ENCODE measurements at regions not wholly inside any gene's neighbourhood (a gene's known extent, or its start where the extent isn't known, plus 50 kb on each side); places are given as distances from the start of the nearest gene placed in this dataset.

GRCh38 chr18:29328932-29329331, 1152.0 kb upstream of the CDH2 start:
- no peaks in the 10 kb centered on the region for H3K27me3 ChIP-seq (ENCODE audit: insufficient read depth, low read length)
- no peak overlapping the region for H3K4me3 ChIP-seq (ENCODE audit: low read length)
- no peaks in the 10 kb centered on the region for H3K4me1 ChIP-seq (ENCODE audit: insufficient read depth, low read length)
- peaks cover 36% of the 10 kb centered on the region for H3K9me3 ChIP-seq (ENCODE audit: low read depth, low read length)

GRCh38 chr18:29326214-29326613, 1149.3 kb upstream of the CDH2 start:
- no peak overlapping the region for H3K4me3 ChIP-seq (ENCODE audit: low read length)
- no peaks in the 10 kb centered on the region for H3K27me3 ChIP-seq (ENCODE audit: insufficient read depth, low read length)
- no peaks in the 10 kb centered on the region for H3K4me1 ChIP-seq (ENCODE audit: insufficient read depth, low read length)
- H3K9me3 ChIP-seq (ENCODE audit: low read depth, low read length) = peaks cover 23% of the 10 kb centered on the region

- Histone ChIP-seq H3K27me3 (ENCODE audit: insufficient read depth, low read length) (no peaks in the 10 kb centered on the region), H3K4me1 (ENCODE audit: insufficient read depth, low read length) (no peaks in the 10 kb centered on the region), H3K4me3 (ENCODE audit: low read length) (no peak overlapping the region)
Measured at GRCh38 chr18:29321561-29321960, 1144.6 kb upstream of the CDH2 start.

GRCh38 chr18:29313312-29313711, 1136.4 kb upstream of the CDH2 start:
- no peaks in the 10 kb centered on the region for H3K4me1 ChIP-seq (ENCODE audit: insufficient read depth, low read length)
- H3K27me3 ChIP-seq (ENCODE audit: insufficient read depth, low read length) = no peaks in the 10 kb centered on the region
- H3K9me3 ChIP-seq (ENCODE audit: low read depth, low read length) = peaks cover 6% of the 10 kb centered on the region
- no peak overlapping the region for H3K4me3 ChIP-seq (ENCODE audit: low read length)

More at GRCh38 chr18:29321561-29321960, 1144.6 kb upstream of the CDH2 start:
- no peaks in the 10 kb centered on the region for H3K9me3 ChIP-seq (ENCODE audit: low read depth, low read length)

GRCh38 chr18:29311580-29311979, 1134.7 kb upstream of the CDH2 start:
- H3K4me3 ChIP-seq (ENCODE audit: low read length) = no peak overlapping the region
- H3K27me3 ChIP-seq (ENCODE audit: insufficient read depth, low read length) = no peaks in the 10 kb centered on the region
- no peaks in the 10 kb centered on the region for H3K4me1 ChIP-seq (ENCODE audit: insufficient read depth, low read length)
- peaks cover 6% of the 10 kb centered on the region for H3K9me3 ChIP-seq (ENCODE audit: low read depth, low read length)

- no peaks in the 10 kb centered on the region for H3K4me1 ChIP-seq (ENCODE audit: insufficient read depth, low read length)
- no peaks in the 10 kb centered on the region for H3K27me3 ChIP-seq (ENCODE audit: insufficient read depth, low read length)
- H3K4me3 ChIP-seq (ENCODE audit: low read length) = no peak overlapping the region
- H3K9me3 ChIP-seq (ENCODE audit: low read depth, low read length) = no peaks in the 10 kb centered on the region
Measured at GRCh38 chr18:29309366-29309765, 1132.4 kb upstream of the CDH2 start.

GRCh38 chr18:29307982-29308381, 1131.1 kb upstream of the CDH2 start:
- Histone ChIP-seq H3K27me3 (ENCODE audit: insufficient read depth, low read length) (no peaks in the 10 kb centered on the region), H3K9me3 (ENCODE audit: low read depth, low read length) (no peaks in the 10 kb centered on the region), H3K4me1 (ENCODE audit: insufficient read depth, low read length) (no peaks in the 10 kb centered on the region), H3K4me3 (ENCODE audit: low read length) (no peak overlapping the region)

GRCh38 chr18:29307231-29307630, 1130.3 kb upstream of the CDH2 start:
- Histone ChIP-seq H3K4me3 (ENCODE audit: low read length) (no peak overlapping the region), H3K27me3 (ENCODE audit: insufficient read depth, low read length) (no peaks in the 10 kb centered on the region), H3K4me1 (ENCODE audit: insufficient read depth, low read length) (no peaks in the 10 kb centered on the region), H3K9me3 (ENCODE audit: low read depth, low read length) (no peaks in the 10 kb centered on the region)

- H3K9me3 ChIP-seq (ENCODE audit: low read depth, low read length) = no peaks in the 10 kb centered on the region
- H3K4me1 ChIP-seq (ENCODE audit: insufficient read depth, low read length) = no peaks in the 10 kb centered on the region
- H3K4me3 ChIP-seq (ENCODE audit: low read length) = no peak overlapping the region
- H3K27me3 ChIP-seq (ENCODE audit: insufficient read depth, low read length) = no peaks in the 10 kb centered on the region
Measured at GRCh38 chr18:29305516-29305915, 1128.6 kb upstream of the CDH2 start.

GRCh38 chr18:29301048-29301447, 1124.1 kb upstream of the CDH2 start:
- no peaks in the 10 kb centered on the region for H3K27me3 ChIP-seq (ENCODE audit: insufficient read depth, low read length)
- no peaks in the 10 kb centered on the region for H3K9me3 ChIP-seq (ENCODE audit: low read depth, low read length)
- no peaks in the 10 kb centered on the region for H3K4me1 ChIP-seq (ENCODE audit: insufficient read depth, low read length)
- H3K4me3 ChIP-seq (ENCODE audit: low read length) = no peak overlapping the region

- Histone ChIP-seq H3K4me1 (ENCODE audit: insufficient read depth, low read length) (no peaks in the 10 kb centered on the region), H3K27me3 (ENCODE audit: insufficient read depth, low read length) (no peaks in the 10 kb centered on the region), H3K4me3 (ENCODE audit: low read length) (no peak overlapping the region), H3K9me3 (ENCODE audit: low read depth, low read length) (no peaks in the 10 kb centered on the region)
Measured at GRCh38 chr18:29285471-29285870, 1108.5 kb upstream of the CDH2 start.

GRCh38 chr18:29271501-29271900, 1094.6 kb upstream of the CDH2 start:
- Histone ChIP-seq H3K4me1 (ENCODE audit: insufficient read depth, low read length) (no peaks in the 10 kb centered on the region), H3K9me3 (ENCODE audit: low read depth, low read length) (no peaks in the 10 kb centered on the region), H3K27me3 (ENCODE audit: insufficient read depth, low read length) (no peaks in the 10 kb centered on the region), H3K4me3 (ENCODE audit: low read length) (no peak overlapping the region)

- H3K4me3 ChIP-seq (ENCODE audit: low read length) = no peak overlapping the region
- no peaks in the 10 kb centered on the region for H3K27me3 ChIP-seq (ENCODE audit: insufficient read depth, low read length)
- H3K4me1 ChIP-seq (ENCODE audit: insufficient read depth, low read length) = no peaks in the 10 kb centered on the region
- no peaks in the 10 kb centered on the region for H3K9me3 ChIP-seq (ENCODE audit: low read depth, low read length)
Measured at GRCh38 chr18:29259838-29260237, 1082.9 kb upstream of the CDH2 start.

- Histone ChIP-seq H3K4me3 (ENCODE audit: low read length) (no peak overlapping the region), H3K9me3 (ENCODE audit: low read depth, low read length) (no peaks in the 10 kb centered on the region), H3K27me3 (ENCODE audit: insufficient read depth, low read length) (no peaks in the 10 kb centered on the region), H3K4me1 (ENCODE audit: insufficient read depth, low read length) (no peaks in the 10 kb centered on the region)
Measured at GRCh38 chr18:29254123-29254522, 1077.2 kb upstream of the CDH2 start.

GRCh38 chr18:29251681-29252080, 1074.8 kb upstream of the CDH2 start:
- H3K4me1 ChIP-seq (ENCODE audit: insufficient read depth, low read length) = no peaks in the 10 kb centered on the region
- no peaks in the 10 kb centered on the region for H3K9me3 ChIP-seq (ENCODE audit: low read depth, low read length)
- no peak overlapping the region for H3K4me3 ChIP-seq (ENCODE audit: low read length)
- no peaks in the 10 kb centered on the region for H3K27me3 ChIP-seq (ENCODE audit: insufficient read depth, low read length)

GRCh38 chr18:29250843-29251242, 1073.9 kb upstream of the CDH2 start:
- no peak overlapping the region for H3K4me3 ChIP-seq (ENCODE audit: low read length)
- H3K27me3 ChIP-seq (ENCODE audit: insufficient read depth, low read length) = no peaks in the 10 kb centered on the region
- H3K9me3 ChIP-seq (ENCODE audit: low read depth, low read length) = no peaks in the 10 kb centered on the region
- H3K4me1 ChIP-seq (ENCODE audit: insufficient read depth, low read length) = no peaks in the 10 kb centered on the region

GRCh38 chr18:29250259-29250658, 1073.3 kb upstream of the CDH2 start:
- Histone ChIP-seq H3K27me3 (ENCODE audit: insufficient read depth, low read length) (no peaks in the 10 kb centered on the region), H3K9me3 (ENCODE audit: low read depth, low read length) (no peaks in the 10 kb centered on the region), H3K4me1 (ENCODE audit: insufficient read depth, low read length) (no peaks in the 10 kb centered on the region), H3K4me3 (ENCODE audit: low read length) (no peak overlapping the region)

All from mononuclear cell (primary cell).